ENCODE measurements at regions not wholly inside any gene's neighbourhood (a gene's known extent, or its start where the extent isn't known, plus 50 kb on each side); places are given as distances from the start of the nearest gene placed in this dataset.

DNA sequence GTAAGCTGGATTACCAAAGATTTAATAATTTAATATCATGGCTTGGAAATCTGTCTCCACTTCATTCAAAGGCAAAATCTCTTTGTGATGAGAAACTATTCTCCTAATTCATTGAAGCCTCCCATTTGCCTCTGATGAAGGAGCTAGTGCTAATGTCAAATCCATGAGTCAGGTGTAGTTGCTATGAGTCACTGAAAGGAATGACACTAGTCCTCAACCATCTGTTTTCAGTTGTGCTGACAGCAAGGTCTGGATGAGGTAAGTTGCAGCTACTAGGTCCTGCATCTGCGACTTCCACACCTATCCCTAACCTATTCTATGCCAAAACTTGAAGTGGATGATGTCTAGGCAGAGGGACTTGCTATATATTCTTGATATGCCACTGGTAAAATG lies 324.0 kb upstream of the UBE2E3 start:
- Mint-ChIP-seq H3K9me3 (ENCODE audit: low read depth) (no peaks in the 10 kb centered on the region), H3K4me1 (ENCODE audit: low read depth) (peaks cover 3% of the 10 kb centered on the region), H3K4me3 (ENCODE audit: low read depth) (no peak overlapping the region), H3K36me3 (ENCODE audit: insufficient read depth) (no peaks in the 10 kb centered on the region), H3K27ac (no peak overlapping the region), H3K27me3 (no peaks in the 10 kb centered on the region)
- no peak for DNase-seq (ENCODE audit: low spot score, unreplicated experiment)
- TF ChIP-seq, protein P1, sequence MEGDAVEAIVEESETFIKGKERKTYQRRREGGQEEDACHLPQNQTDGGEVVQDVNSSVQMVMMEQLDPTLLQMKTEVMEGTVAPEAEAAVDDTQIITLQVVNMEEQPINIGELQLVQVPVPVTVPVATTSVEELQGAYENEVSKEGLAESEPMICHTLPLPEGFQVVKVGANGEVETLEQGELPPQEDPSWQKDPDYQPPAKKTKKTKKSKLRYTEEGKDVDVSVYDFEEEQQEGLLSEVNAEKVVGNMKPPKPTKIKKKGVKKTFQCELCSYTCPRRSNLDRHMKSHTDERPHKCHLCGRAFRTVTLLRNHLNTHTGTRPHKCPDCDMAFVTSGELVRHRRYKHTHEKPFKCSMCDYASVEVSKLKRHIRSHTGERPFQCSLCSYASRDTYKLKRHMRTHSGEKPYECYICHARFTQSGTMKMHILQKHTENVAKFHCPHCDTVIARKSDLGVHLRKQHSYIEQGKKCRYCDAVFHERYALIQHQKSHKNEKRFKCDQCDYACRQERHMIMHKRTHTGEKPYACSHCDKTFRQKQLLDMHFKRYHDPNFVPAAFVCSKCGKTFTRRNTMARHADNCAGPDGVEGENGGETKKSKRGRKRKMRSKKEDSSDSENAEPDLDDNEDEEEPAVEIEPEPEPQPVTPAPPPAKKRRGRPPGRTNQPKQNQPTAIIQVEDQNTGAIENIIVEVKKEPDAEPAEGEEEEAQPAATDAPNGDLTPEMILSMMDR (IDR thresholded peaks at IDR 0.05; ENCODE audit: unreplicated experiment), result no peak

DNA sequence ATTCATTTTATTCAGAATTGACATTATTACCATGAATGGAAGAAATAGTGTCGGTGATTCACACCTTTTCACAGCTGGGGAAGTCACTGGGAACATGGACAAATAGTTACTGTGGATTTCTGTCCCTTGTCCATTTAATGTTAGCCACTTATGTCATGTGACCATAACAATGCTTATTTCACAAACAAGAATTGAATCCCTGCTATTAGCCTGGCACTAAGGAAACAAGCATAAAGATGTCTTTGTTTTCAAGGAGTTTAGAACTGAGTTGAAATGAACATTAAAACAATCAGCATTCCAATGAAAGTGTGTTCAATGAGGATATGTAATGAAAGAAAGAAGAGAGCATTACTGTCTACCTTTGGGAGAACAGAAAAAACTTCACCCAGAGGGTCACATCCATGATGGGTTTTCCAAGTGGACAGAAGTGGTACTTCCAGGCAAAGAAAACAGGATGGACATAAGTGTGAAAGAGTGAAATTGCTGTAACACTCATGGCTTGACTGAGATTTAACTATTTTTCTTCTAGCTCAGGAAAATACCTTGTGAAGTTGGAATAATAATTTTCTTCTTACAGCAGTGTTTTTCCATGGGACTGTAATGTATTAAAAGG lies 324.5 kb upstream of the UBE2E3 start:
- H3K27me3 Mint-ChIP-seq, result no peaks in the 10 kb centered on the region
- no peaks in the 10 kb centered on the region for H3K9me3 Mint-ChIP-seq (ENCODE audit: low read depth)
- no peak overlapping the region for H3K4me3 Mint-ChIP-seq (ENCODE audit: low read depth)
- H3K27ac Mint-ChIP-seq, result no peak overlapping the region
- H3K36me3 Mint-ChIP-seq (ENCODE audit: insufficient read depth), result no peaks in the 10 kb centered on the region
- TF ChIP-seq, protein P1 (IDR thresholded peaks at IDR 0.05; ENCODE audit: unreplicated experiment), result peak; percentile 42
- H3K4me1 Mint-ChIP-seq (ENCODE audit: low read depth), result peaks cover 3% of the 10 kb centered on the region
- DNase-seq (ENCODE audit: low spot score, unreplicated experiment), result no peak

DNA sequence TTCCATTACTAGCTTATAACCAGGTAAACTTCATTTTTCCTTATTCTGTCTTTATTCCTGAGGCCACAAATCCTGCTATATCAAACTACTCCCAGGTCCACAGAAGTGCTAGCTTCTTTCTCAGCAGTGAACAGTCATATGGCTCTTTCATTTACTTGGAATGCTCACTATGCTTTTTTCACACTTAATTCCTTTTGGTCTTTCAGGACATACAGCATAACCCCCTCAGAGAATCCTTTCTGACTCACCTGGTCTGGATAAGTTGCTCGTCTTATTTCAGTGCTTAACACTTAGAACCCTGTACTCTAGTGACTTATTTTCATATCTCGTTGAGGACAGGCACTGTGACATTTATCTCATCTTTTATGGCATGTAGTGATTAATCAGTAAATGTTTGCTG lies 325.0 kb upstream of the UBE2E3 start:
- H3K27ac Mint-ChIP-seq, result no peak overlapping the region
- peaks cover 3% of the 10 kb centered on the region for H3K4me1 Mint-ChIP-seq (ENCODE audit: low read depth)
- TF ChIP-seq, protein P1 (IDR thresholded peaks at IDR 0.05; ENCODE audit: unreplicated experiment), result no peak
- H3K36me3 Mint-ChIP-seq (ENCODE audit: insufficient read depth), result no peaks in the 10 kb centered on the region
- DNase-seq (ENCODE audit: low spot score, unreplicated experiment), result no peak
- H3K4me3 Mint-ChIP-seq (ENCODE audit: low read depth), result no peak overlapping the region
- H3K9me3 Mint-ChIP-seq (ENCODE audit: low read depth), result no peaks in the 10 kb centered on the region
- no peaks in the 10 kb centered on the region for H3K27me3 Mint-ChIP-seq

DNA sequence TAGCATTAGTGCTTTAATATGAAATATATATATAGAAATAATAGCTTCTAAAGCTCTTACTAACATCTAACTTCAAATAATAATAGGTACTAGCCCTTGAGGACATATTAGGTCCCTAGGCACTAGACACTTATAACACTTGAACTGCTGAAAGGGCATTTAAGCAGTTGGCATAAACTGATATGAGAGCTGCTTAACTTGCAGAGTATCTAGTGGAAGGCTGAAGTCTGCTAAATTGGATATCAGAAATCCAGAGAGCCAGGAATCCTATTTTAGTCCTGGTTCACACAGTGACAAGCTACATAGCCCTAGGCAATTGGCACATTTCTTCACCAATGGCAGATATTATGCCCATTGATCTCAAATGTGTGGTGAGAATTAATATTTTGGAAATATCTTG lies 326.9 kb upstream of the UBE2E3 start:
- no peaks in the 10 kb centered on the region for H3K36me3 Mint-ChIP-seq (ENCODE audit: insufficient read depth)
- H3K27ac Mint-ChIP-seq, result no peak overlapping the region
- TF ChIP-seq, protein P1 (IDR thresholded peaks at IDR 0.05; ENCODE audit: unreplicated experiment), result no peak
- DNase-seq (ENCODE audit: low spot score, unreplicated experiment), result no peak
- H3K9me3 Mint-ChIP-seq (ENCODE audit: low read depth), result no peaks in the 10 kb centered on the region
- no peaks in the 10 kb centered on the region for H3K4me1 Mint-ChIP-seq (ENCODE audit: low read depth)
- H3K4me3 Mint-ChIP-seq (ENCODE audit: low read depth), result no peak overlapping the region
- no peaks in the 10 kb centered on the region for H3K27me3 Mint-ChIP-seq

DNA sequence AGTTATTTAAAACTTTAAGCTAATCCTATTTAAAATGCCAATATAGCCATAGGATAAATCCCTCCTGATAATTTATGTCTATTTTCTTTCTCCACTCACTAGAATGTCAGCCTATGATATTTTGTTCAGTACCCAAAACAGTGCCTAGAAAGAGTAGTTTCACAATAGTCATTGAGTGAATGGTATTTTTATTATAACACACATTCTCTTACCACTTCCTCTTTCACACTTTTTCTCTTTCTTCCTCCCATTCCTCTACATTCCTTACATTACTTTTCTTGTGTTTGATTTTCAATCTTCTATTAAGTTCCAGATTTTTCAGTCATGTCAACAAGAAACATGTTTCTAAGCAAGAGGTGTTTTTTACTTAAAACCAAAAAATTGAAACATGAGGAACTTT lies 327.6 kb upstream of the UBE2E3 start:
- no peaks in the 10 kb centered on the region for H3K9me3 Mint-ChIP-seq (ENCODE audit: low read depth)
- TF ChIP-seq, protein P1 (IDR thresholded peaks at IDR 0.05; ENCODE audit: unreplicated experiment), result no peak
- no peak for DNase-seq (ENCODE audit: low spot score, unreplicated experiment)
- H3K4me1 Mint-ChIP-seq (ENCODE audit: low read depth), result no peaks in the 10 kb centered on the region
- no peaks in the 10 kb centered on the region for H3K36me3 Mint-ChIP-seq (ENCODE audit: insufficient read depth)
- H3K4me3 Mint-ChIP-seq (ENCODE audit: low read depth), result no peak overlapping the region
- no peak overlapping the region for H3K27ac Mint-ChIP-seq
- no peaks in the 10 kb centered on the region for H3K27me3 Mint-ChIP-seq

All from progenitor cell of endocrine pancreas (in vitro differentiated cells).